T-helper 1 cell (primary cell): ENCODE measurements at regions not wholly inside any gene's neighbourhood (a gene's known extent, or its start where the extent isn't known, plus 50 kb on each side); places are given as distances from the start of the nearest gene placed in this dataset.
"Not testable (repeated sequence)": the region's sequence is repeated elsewhere in the genome, so short reads cannot be mapped to it uniquely, and the experiment has no call there.

Experiments
- DNase-seq, 5 donors: peaks; one replicate each; pipeline ENCODE4 v3.0.0-alpha.2; 2012 to 2020

DNA sequence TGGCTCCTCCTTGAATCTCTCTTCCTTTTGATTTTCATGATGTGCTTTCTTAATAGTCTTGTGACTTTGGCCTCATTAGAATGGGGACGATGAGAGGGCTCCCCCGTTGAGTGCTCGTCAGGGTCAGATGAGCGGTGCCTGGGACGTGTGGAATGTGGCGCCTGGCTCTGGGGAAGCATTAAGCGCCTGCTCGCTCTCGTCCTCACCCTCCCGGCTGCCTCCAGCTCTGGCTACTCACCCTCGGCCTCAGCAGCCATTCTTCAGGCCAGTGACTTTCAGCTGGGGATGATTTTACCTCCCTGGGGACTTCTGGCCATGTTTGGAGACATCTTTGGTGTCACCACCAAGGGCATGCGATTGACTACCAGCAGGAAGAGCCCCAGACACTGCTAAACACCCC is 69.7 kb downstream of the RPS6KA4 start:
- DNase-seq: no peak

DNA sequence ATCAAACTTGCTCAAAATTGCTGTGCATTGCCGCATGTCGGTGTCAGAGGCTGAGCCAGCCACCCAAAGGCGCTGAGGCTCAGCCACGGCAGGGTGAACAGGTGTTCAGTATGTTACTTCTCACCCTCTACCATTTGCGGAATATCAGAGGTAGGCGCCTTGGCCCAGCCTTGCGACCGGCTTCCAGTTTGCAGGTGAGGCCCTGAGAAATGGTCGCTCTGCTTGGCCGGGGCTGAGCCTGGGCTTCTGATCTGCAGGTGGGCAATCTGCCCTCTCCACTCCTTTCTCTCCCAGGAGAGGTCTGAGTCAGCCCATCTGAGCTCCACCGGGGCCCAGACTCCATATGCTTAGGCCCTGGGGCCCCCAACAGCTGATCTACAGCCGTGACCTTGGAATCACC is 71.0 kb downstream of the RPS6KA4 start:
- no peak for DNase-seq

DNA sequence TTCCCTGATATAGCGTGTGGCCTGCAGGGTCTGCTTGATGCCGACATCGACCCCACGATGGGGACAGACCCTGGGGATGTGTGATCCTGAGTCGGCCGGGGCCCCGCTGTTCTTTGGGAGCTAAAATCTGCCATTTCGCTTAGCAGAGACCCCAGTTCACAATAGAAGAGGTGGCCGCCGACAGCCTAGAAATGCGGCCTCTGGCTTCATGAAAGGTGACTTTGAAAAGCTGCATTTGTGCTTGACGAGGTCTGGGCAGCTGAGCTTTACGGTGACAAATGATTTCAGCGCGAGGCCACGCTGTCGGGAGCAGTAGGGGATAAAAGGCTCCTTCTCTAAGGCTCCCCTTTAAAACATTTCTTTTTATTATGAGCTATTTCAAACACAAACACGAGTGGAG is 71.7 kb downstream of the RPS6KA4 start:
- DNase-seq: no peak

DNA sequence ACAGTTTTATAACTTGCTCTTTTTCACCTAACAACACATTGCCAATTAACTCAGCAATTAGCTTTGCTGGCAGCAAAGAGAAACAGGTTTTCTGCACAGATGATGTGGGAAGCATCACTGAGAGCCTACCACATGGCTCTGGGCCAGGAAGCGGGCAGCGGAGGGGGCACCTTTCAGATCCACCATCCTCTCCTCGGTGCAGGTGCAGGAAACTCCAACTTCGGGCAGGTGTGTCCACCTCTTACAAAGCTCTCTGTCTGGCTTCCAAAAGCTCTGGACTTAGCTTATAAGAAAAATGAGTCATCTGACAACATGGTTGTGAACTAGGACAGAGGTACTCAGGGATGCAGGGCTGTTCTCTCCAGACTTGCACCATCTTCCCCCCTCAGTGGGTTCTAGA is 77.0 kb downstream of the RPS6KA4 start:
- DNase-seq: no peak

DNA sequence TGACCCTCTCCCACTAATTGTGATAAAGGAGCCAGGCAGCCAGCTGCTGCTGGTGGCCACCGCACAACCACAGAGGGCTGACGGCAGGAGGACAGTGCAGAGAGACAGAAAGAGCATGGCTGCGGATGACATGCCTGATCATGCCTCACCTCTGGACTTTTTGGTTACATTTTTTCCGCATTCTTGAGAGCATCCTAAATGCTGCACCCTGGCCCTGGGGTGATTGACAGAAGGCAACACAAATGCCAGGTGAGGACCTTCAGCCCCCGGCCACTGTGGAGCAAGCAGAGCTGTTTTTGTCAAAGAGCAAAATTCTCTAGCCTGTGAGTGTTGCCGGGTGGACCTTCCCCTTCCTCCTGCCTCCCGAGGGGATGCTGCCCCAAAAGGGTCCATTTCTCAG is 78.5 kb downstream of the RPS6KA4 start:
- no peak for DNase-seq

DNA sequence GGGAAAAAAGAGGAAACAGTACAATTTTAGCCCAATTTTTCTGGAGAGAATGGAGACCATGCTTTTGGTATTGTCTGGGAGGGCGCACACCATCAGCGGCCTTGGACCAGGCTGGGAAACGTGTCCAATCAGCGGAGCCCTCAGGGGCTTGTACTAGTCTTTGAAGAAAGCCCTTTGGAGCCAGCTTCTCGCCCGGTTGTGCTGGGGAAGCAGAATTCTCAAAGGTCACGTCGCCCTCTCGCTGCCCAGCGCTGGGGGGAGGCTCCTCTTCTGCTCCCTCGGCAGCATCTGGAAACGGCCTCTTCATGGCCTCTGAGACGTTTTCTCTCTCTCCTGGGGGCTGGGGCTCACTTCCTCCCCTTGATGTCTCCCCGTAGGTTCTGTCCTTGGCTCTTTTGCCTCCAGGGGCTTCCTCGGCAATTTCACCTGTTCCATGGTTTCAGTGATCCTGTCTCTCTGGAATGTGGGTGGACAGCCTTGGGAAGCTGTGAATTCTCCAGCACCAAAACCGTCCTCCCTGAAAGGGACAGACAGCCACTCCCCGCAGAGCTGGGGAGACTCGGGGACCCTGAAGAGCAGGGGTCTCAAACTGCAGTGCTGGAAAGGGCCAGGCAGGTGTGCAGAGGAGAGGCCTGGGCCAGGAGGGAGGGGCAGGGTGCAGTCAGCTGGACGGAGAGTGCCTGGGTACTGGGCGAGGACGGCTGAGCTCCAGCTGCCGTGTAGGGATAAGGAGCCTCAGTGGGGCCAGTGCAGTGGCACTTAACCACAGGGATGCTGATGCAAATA is 80.2 kb downstream of the RPS6KA4 start:
- no peak for DNase-seq

DNA sequence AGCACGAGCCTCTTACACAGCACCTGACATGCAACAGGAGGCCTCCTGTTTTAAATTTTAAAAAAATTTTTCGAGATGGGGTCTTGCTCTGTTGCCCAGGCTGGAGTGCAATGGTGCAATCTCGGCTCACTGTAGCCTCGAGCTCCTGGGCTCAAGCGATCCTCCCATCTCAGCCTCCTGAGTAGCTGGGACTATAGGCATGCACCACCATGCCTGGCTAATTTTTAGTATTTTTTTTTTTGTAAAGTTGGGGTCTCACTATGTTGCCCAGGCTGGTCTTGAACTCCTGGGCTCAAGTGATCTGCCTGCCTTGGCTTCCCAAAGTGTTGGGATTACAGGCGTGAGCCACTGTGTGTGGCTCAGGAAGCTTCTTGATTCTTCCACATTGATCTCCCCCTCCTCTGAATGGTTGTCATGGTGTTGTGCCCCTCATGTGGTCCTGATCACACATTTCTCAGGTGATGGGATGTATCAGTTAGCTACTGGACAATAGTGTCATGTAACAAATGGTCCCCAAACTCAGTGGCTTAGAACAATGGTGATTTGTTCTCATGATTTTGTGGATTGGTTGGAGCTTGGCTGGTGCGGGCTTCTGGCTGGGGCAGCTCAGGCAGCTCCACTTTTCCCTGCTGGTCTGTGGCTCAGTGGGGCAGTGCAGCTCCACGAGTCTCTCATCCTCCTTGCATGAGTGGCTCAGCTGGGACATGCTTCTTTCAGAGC is 81.0 kb downstream of the RPS6KA4 start:
- not testable (repeated sequence) for DNase-seq

DNA sequence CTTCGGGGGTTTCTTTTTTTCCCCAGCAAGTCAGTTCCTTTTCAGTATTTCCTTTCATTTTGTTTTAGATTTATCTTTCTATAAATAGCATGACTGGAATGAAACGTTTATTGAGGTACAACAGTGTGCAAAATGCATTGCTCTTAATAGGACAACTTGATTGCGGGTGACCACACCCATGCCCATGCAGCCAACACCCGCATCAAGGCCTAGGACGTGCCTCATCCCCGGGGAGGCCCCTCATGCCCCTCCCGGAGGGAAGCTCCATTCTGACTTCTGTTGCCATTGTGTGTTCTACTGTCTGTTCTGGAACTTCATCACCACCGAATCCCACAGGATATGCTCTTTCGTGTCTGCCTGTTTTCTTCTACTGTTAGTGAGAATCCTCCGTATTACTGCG is 82.2 kb downstream of the RPS6KA4 start:
- no peak for DNase-seq

DNA sequence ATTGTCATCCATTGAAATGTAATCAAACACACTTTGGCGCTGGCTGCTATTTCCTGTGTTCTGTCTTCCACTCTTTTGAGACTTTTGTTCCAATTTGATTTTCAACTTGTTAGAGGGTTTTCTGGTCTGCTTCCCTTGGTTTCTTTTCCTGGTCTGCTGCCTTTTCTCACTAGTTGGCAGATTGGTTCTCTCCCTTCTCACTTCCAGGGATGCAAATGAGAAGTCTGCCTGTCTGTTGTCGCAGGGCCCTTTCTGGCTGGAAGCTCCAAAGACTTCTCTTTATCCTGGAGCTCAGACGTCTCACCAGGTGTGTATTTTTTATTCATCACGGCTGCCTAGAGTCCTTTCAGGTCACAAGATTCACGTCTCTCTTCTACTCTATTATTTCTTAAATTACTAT is 84.0 kb downstream of the RPS6KA4 start:
- DNase-seq: no peak

DNA sequence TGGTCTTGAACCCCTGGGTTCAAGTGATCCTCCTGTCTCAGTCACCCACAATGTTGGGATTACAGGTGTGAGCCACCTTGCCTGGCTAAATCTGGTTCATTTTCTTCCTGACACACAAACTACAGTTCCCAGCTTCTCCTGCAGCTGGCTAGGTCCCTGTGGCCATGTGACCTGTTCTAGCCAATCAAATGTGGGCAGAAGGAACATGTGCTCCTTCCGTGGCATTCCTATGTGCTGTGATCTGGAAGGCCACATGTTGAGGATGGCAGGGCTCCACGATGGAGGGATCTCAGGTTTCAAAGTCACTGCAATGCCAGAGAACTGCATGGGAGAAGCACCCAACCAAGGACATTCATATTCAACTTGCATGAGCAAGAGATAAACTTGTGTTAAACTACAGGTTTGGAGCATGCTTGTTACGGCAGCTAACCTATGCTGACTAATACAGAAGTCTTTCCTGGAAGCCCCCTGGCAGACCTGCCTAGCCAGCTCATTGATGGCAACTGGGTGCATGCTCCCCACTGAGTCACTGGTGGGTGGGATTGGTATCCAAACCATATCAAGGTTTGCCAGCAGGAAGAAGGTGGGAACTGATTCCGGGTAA is 86.0 kb downstream of the RPS6KA4 start:
- DNase-seq: no peak

DNA sequence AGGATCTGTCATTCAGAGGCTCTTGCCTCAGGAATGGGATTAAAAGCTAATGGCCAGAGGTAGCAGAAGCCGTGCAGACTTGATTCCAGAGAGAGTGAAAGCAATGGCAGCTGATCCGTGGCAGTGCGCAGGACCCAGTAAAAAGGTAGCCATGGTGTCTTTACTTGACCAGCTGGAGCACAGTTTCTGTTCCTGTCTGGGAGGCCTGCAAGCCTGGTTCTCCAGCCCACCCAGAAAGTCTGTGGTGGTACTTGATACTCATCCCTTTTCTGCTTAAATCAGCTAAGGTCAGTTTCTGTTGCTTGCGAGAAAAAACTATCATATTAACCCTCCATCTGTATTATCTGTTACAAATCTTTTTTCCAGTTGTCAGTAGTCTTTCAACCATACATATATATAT is 86.7 kb downstream of the RPS6KA4 start:
- DNase-seq: no peak

DNA sequence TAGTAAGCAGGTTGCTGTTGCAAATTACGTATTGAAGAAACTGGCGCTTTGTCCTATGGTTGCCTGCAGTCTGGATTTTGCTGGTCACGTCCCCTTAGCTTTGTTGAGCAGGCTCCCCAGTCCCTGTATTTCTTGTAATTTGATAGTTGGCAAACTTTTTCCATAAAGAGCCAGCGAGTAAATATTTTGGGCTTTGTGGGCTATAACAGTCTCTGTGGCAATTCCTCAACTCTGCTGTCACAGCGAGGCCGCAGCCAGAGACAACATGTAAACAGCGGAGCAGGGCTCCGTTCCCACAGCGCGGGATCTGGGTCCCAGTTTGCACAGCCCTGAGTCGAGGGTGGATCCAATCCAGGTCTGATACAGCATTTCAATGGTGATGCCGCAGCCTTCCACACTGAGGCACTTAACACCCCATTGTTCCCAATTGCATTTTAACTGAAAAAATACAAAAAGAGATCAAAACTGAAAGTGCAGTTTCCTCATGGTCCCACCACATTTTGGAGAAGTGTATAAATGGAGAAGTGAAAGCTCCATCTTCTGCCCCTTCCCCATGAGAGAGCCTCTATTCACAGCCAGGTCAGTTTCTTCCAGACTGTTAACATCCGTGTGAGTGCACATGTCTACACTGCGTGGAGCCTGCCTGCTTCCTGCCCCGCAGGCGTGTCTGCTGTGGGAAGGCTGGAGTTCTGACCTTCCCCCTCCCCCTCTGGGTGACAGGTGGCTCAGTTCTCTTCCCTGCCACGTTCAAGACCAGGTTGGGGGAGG is 89.1 kb downstream of the RPS6KA4 start:
- DNase-seq: no peak

DNA sequence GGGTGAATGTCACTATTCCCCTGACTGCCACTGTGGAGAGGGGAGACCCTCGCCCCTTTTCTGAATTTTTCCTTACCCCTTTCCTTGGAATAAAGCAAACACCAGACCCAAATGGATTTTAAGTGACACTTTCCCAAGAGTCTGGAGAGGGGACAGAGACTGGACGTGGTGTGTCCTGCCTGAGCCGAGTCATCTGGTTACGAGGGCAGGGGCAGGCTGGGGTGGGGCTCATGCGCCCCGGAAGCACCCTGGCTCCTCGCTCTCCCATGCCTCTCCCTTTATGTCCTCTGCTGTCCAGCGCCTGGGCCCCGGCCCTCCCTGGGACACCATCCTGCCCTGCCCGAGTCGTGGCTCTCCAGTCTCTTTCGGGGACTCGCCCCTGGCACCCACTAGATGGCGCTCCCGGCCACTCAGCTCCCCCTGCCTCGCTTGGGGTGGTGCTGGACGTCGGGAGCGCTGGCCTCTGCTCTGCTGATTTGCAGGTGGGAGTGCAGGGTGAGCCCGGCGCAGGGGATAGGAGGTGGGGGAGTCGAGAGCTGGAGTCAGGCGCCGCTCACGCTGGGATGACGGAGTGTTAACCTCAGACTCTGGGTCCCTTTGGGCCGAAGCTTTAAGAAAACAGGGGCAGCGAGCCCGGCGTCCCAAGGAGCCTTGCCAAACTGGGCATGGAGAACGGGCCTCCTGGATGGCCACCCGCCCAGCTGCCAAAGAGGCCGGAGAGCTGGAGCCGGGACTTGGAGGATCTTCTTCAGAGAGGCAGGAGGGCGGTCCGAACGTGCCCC is 89.8 kb downstream of the RPS6KA4 start:
- DNase-seq: peak; percentile 26 to 66 (median 52)

DNA sequence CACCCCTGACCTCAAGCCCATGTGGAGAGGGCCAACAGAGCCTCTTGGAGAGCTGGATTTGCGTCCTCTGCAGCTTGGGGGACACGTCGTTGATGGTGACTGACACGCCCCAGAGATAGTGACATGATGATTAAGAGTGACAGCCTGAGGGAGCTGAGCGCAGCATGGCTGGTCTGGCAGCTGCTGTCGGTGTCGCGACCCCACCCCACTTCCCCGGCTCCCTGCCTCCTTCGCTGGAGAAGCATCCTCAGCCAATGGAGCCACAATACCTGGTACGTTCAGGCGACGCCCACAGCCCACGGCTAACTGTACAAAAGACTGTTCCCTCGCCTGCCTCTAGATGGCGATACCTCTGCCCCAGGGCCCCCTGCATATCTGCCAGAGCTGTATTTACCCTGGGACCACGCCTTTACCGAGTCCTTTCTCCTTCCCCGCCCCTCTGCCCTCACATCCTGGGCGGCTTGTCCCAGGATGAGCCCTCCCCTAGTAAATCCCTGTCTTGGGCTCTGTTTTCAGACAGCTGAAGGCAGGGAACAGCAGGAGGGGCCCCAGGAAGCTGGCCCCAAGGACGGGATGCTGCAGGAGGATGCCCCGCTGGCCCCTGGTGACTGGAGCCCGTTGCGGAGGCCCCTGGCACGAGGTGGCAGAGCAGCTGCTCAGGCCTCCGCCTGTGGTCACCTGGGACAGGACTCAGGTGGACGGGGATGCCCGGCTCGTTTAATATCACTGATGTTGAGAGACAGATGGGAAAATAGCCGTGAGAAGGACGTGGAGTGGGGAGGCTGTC is 90.6 kb downstream of the RPS6KA4 start:
- DNase-seq: peak; percentile 23 to 65 (median 50)

DNA sequence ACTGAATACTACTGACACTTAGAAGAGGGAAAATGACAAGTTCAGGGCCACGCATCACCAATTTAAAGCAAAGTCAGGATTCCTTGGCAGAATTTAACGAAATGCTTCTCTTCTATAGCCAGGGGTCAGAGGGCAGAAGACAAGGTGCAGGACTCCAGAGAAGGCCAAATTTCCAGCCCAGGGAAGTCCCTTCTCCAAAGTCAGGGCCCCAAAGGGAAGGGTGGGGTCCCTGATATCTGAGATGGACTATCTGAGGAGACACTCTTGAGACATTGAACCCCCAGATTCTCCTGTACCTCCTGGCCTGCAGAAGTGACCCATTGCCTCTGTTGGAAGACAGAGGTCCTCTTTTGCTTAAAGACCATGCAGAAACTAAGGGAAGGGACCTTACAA is 91.2 kb downstream of the RPS6KA4 start:
- no peak for DNase-seq

DNA sequence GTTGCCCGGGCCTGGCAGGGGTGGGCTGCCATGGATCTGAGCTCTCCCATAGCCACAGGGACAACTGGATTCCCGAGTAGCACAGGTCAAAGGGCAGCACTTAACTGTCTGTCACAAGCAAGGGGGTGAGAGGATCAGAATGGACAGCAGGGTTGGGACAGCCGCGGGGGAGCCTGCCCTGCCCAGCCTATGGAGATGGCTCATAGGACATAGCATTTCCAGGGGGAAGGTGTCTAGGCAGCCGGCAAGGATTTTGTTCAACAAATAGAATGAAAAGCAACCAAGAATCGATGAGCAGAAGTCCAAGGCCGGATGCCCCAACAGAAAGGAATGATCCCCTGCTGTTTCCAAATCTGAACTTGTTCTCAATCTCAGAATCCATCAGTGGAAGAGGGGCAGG is 92.9 kb downstream of the RPS6KA4 start:
- no peak for DNase-seq

DNA sequence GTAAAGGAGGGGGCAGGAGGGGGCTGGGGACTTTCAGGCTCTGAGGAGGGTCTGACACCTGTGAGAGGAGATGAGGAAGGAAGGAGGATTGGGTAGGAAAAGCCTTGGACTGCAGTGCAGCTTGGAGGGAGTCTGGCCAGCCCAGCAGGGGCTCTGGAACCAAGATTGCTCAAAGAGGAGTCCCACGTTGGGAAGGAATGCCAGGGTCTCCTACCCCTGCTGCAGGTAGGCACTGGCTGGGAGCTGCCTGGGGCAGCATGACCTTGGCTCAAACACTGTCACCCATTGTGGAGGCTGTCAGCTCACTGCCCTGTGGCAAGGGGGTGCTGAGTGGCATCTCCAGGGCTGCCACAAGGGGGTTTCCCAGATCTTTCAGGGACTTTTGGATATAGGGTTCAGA is 94.5 kb downstream of the RPS6KA4 start:
- no peak for DNase-seq

DNA sequence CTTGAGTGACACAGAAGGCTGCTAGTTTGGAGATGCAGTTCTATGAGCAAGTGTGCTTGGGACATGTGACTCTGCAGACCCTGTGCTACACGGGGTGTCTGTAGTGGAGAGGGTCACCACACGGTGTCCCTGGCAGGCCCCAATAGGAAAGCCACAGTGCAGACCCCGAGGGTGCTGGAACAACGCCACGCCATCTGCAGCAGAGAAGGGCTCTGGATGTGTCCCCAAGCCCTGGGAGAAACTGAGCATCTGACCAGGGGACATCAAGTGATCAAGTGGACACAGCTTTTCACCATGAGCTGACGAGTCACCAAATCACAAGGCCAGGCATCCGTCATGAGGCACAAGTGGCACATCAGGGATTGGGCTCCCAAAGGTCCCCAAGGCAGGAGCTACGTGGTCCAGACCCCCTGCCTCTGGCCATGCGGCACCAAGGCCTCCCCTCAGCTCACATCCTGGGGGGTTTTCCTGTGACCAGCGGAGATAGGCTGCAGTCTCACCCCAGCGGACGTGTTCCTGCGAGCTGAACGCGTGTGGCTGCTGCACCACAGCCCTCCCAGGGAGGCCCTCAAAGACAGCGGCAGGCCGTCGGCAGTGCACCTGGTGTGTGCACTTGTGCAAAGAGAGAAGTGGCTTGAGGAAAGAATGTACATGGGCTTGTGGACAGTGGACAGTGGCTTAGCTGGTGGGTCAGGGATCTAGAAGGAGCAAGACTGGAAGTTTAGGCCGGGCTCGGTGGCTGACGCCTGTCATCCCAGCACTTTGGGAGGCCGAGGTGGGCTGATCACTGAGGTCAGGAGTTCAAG is 96.7 kb downstream of the RPS6KA4 start:
- DNase-seq: no peak

DNA sequence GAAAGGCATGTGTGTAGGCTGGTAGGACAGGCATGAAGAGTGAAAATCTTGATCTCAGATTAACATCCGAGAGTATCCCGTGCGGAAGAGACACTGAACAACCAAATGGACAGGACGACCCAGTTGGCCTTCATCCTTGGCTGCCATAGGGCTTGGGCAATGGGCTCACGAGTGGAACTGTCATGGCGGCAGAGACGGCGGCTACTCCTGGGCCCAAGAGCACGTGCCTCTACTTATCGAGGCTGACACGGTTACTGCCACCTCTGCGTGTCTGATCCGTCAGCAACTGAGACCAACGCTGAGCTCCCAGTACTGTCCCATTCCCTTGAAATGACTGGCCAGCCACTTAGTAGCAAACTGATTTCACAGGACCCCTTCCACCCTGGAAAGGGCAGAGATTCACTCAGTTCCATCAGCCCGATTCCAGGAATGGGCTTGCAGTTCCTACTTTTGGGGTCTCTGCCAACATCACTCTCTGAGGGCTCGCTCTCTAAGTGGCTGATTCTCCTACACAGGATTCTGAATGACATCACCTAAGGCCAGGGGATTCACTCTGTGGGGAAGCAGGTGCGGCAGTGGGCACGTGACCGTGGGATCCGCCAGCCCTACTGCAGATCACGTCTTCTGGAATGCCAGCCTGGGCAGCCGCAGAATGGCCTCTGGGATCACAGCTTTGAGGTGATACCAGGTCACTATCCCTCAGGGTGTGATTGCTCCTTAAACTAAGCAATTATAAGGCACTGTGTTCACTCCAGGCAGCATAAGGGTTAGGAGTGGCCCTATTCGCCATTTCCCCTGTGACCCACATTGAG is 97.8 kb downstream of the RPS6KA4 start:
- DNase-seq: no peak
